ELR (cell line): ENCODE measurements at regions not wholly inside any gene's neighbourhood (a gene's known extent, or its start where the extent isn't known, plus 50 kb on each side); places are given as distances from the start of the nearest gene placed in this dataset.

ENCODE experiments used
- DNase-seq: peaks from one replicate; pipeline ENCODE4 v3.0.0-alpha.2; 2015; ENCODE audit warnings: low read depth

GRCh38 chr3:74564560-74564959, 49.9 kb downstream of the CNTN3 start:
- no peak for DNase-seq

- no peak for DNase-seq
Measured at GRCh38 chr3:74562558-74563269, 51.7 kb downstream of the CNTN3 start.

- no peak for DNase-seq
Measured at GRCh38 chr3:74561881-74562280, 52.6 kb downstream of the CNTN3 start.

GRCh38 chr3:74559261-74559660, 55.2 kb downstream of the CNTN3 start:
- no peak for DNase-seq

- no peak for DNase-seq
Measured at GRCh38 chr3:74550686-74551085, 63.8 kb downstream of the CNTN3 start.

GRCh38 chr3:74546426-74546825, 68.0 kb downstream of the CNTN3 start:
- no peak for DNase-seq

- DNase-seq = no peak
Measured at GRCh38 chr3:74542441-74542840, 72.0 kb downstream of the CNTN3 start.

GRCh38 chr3:74539876-74540275, 74.6 kb downstream of the CNTN3 start:
- no peak for DNase-seq

GRCh38 chr3:74538669-74539068, 75.8 kb downstream of the CNTN3 start:
- no peak for DNase-seq

- no peak for DNase-seq
Measured at GRCh38 chr3:74537857-74538256, 76.6 kb downstream of the CNTN3 start.

GRCh38 chr3:74537164-74537563, 77.3 kb downstream of the CNTN3 start:
- no peak for DNase-seq

- DNase-seq = no peak
Measured at GRCh38 chr3:74535281-74535680, 79.2 kb downstream of the CNTN3 start.

GRCh38 chr3:74534611-74535010, 79.8 kb downstream of the CNTN3 start:
- no peak for DNase-seq

- DNase-seq = peak; percentile 37
Measured at GRCh38 chr3:74532446-74532845, 82.0 kb downstream of the CNTN3 start.

- DNase-seq = peak; percentile 1
Measured at GRCh38 chr3:74531491-74531890, 83.0 kb downstream of the CNTN3 start.

GRCh38 chr3:74529145-74529544, 85.3 kb downstream of the CNTN3 start:
- no peak for DNase-seq

GRCh38 chr3:74527566-74527965, 86.9 kb downstream of the CNTN3 start:
- DNase-seq = no peak

- no peak for DNase-seq
Measured at GRCh38 chr3:74523811-74524210, 90.6 kb downstream of the CNTN3 start.

- DNase-seq = no peak
Measured at GRCh38 chr3:74520895-74521294, 93.6 kb downstream of the CNTN3 start.

GRCh38 chr3:74518610-74519009, 95.8 kb downstream of the CNTN3 start:
- DNase-seq = no peak

GRCh38 chr3:74516019-74516418, 98.4 kb downstream of the CNTN3 start:
- DNase-seq = no peak

- DNase-seq = no peak
Measured at GRCh38 chr3:74515451-74515850, 99.0 kb downstream of the CNTN3 start.

- no peak for DNase-seq
Measured at GRCh38 chr3:74511078-74511477, 103.4 kb downstream of the CNTN3 start.

- DNase-seq = no peak
Measured at GRCh38 chr3:74510261-74510818, 104.1 kb downstream of the CNTN3 start.
